Smooth muscle cell (in vitro differentiated cells): ENCODE measurements at regions not wholly inside any gene's neighbourhood (a gene's known extent, or its start where the extent isn't known, plus 50 kb on each side); places are given as distances from the start of the nearest gene placed in this dataset.

ENCODE experiments used
- DNase-seq: peaks from one replicate; lab custom pipeline; 2025; ENCODE audit not compliant: unreplicated experiment; lab: John Stamatoyannopoulos, UW
- H2AFZ ChIP-seq: fragments of 200-600 bp; sonication (generic); 2 replicates; pipeline ENCODE4 v1.6.0; 2016; ENCODE audit warnings: antibody characterized with exemption, low read depth, mild to moderate bottlenecking
- H3F3A ChIP-seq: fragments of 200-600 bp; sonication (generic); 2 replicates; pipeline ENCODE4 v1.6.0; 2017; ENCODE audit warnings: antibody characterized with exemption, low read depth
- H3K27ac ChIP-seq: fragments of 200-600 bp; sonication (generic); 2 replicates; pipeline ENCODE4 v1.5.1; 2016; ENCODE audit warnings: low read depth, mild to moderate bottlenecking
- H3K27me3 ChIP-seq: fragments of 200-600 bp; sonication (generic); 2 replicates; pipeline ENCODE4 v1.6.1; 2016; ENCODE audit warnings: low read depth, mild to moderate bottlenecking
- H3K36me3 ChIP-seq: fragments of 200-600 bp; sonication (generic); 2 replicates; pipeline ENCODE4 v1.5.1; 2016; ENCODE audit warnings: low read depth
- H3K4me1 ChIP-seq: fragments of 200-600 bp; sonication (generic); 2 replicates; pipeline ENCODE4 v1.5.1; 2016; ENCODE audit warnings: low read depth
- H3K4me2 ChIP-seq: fragments of 200-600 bp; sonication (generic); 2 replicates; pipeline ENCODE4 v1.6.0; 2016; ENCODE audit warnings: mild to moderate bottlenecking
- H3K4me3 ChIP-seq: fragments of 200-600 bp; sonication (generic); 2 replicates; pipeline ENCODE4 v1.5.1; 2016; ENCODE audit warnings: mild to moderate bottlenecking
- H3K79me2 ChIP-seq: fragments of 200-600 bp; sonication (generic); 2 replicates; pipeline ENCODE4 v1.6.0; 2016; ENCODE audit warnings: low read depth, mild to moderate bottlenecking
- H3K9ac ChIP-seq: fragments of 200-600 bp; sonication (generic); 2 replicates; pipeline ENCODE4 v1.6.0; 2016; ENCODE audit warnings: low read depth
- H3K9me3 ChIP-seq: fragments of 200-600 bp; sonication (generic); replicated peaks from 2 replicates; pipeline ENCODE4 v1.5.1; 2016; ENCODE audit warnings: low read depth
- H4K20me1 ChIP-seq: fragments of 200-600 bp; sonication (generic); 2 replicates; pipeline ENCODE4 v1.6.0; 2016; ENCODE audit warnings: low read depth
- CTCF ChIP-seq: fragments of 200-600 bp; sonication (generic); IDR thresholded peaks from 2 replicates; pipeline ENCODE4 v1.5.1; 2017; ENCODE audit warnings: borderline replicate concordance, mild to moderate bottlenecking, antibody characterized with exemption; ENCODE audit not compliant: insufficient read depth, poor library complexity, severe bottlenecking
- WGBS: methylation state at CpG from one replicate; pipeline ENCODE4 v1.1.7; 2016; ENCODE audit warnings: low lambda C conversion rate; 5-methylcytosine and 5-hydroxymethylcytosine counted together

DNA sequence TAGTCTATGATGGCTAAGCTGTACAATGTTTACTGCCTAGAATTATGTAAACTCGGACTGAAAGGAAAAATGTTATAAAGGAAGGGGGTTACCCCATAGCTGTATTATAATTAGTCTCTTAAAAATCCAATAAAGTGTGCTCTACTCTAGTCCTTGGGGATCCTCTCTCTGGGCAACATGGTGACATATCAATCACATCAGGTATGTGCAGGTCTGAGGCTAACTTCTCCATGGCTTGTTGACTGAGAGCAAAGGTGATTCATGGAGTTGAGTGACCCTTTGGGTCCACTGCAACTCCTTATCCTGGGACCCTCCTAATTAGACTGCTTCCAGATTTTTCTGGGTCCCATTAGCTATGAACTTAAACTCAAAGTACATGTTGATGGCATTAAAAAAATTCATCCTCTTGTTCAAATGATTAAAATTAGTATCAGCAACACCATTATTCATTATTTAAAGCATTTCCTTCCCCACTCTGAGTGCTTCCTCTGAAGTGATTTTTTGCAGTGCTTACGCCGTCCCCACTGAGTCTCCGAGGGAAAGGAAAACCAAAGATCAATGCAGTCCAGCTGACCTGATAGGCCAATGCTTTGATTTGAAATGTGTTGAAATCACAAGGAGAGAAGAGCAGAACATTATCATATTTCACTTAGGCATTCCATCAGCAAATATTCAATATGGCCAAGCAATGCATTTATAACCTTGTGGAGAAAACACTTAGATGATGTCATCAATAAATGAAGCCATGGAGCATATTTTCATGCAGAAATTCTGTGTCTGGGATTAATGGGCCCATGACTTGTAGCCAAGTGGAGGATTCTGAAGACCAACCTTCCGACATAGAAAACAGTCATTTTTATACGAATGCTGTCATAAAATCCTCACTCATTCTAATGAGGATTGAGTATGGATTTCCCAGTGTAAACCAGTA is 161.7 kb upstream of the CRBN start:
- Histone ChIP-seq H3K4me2 (no peak overlapping the region), H4K20me1 (no peaks in the 10 kb centered on the region), H3F3A (no peaks in the 10 kb centered on the region), H3K27me3 (no peaks in the 10 kb centered on the region), H3K27ac (no peak overlapping the region), H3K4me3 (no peak overlapping the region), H3K9ac (no peak overlapping the region), H2AFZ (no peak overlapping the region), H3K9me3 (no peaks in the 10 kb centered on the region), H3K4me1 (no peaks in the 10 kb centered on the region), H3K79me2 (no peaks in the 10 kb centered on the region), H3K36me3 (no peaks in the 10 kb centered on the region)
- no peak for TF ChIP-seq CTCF
- 92% methylated on average over 6 of the region's 6 CpGs for WGBS
- no peak for DNase-seq

DNA sequence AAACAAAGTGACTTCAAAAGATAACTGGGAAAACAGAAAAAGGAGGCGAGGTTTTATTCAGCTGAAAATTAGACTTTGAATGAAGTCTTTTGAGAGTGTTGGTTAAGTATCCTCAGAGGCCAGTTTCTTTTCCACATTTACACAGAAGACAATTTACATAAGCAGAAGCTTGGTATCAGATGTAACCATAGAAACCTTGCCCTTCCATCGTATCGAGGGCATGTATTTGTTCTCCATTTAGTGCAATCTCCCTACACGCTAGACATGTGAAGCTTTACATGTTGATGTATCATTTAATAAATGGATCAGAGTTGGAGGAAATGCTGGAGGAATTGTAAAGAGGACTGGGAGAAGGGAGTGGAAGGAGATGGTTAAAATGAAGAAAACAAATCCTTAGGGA is 161.0 kb upstream of the CRBN start:
- no peak overlapping the region for H3K4me3 ChIP-seq
- no peak overlapping the region for H3K4me2 ChIP-seq
- H3K36me3 ChIP-seq = no peaks in the 10 kb centered on the region
- no peaks in the 10 kb centered on the region for H3F3A ChIP-seq
- no peak overlapping the region for H3K27ac ChIP-seq
- no peaks in the 10 kb centered on the region for H3K9me3 ChIP-seq
- H3K4me1 ChIP-seq = no peaks in the 10 kb centered on the region
- no peaks in the 10 kb centered on the region for H3K27me3 ChIP-seq
- no peak for DNase-seq
- no peak for TF ChIP-seq CTCF
- H3K79me2 ChIP-seq = no peaks in the 10 kb centered on the region
- no peaks in the 10 kb centered on the region for H4K20me1 ChIP-seq
- 86% methylated on average over 4 of the region's 4 CpGs for WGBS
- no peak overlapping the region for H3K9ac ChIP-seq
- no peak overlapping the region for H2AFZ ChIP-seq

GRCh38 chr3:3335903-3336302 is 156.4 kb upstream of the CRBN start:
- 76% methylated on average over 1 of the region's 1 CpG for WGBS
- Histone ChIP-seq H3K36me3 (no peaks in the 10 kb centered on the region), H3K4me1 (peaks cover 9% of the 10 kb centered on the region), H3F3A (peaks cover 6% of the 10 kb centered on the region), H3K4me3 (no peak overlapping the region), H4K20me1 (no peaks in the 10 kb centered on the region), H3K27ac (no peak overlapping the region), H3K27me3 (no peaks in the 10 kb centered on the region), H3K79me2 (no peaks in the 10 kb centered on the region), H2AFZ (no peak overlapping the region), H3K9ac (no peak overlapping the region), H3K4me2 (no peak overlapping the region), H3K9me3 (no peaks in the 10 kb centered on the region)
- DNase-seq = no peak
- TF ChIP-seq CTCF = no peak

GRCh38 chr3:3334491-3334890 is 155.0 kb upstream of the CRBN start:
- 5% methylated on average over 4 of the region's 4 CpGs for WGBS
- Histone ChIP-seq H3K36me3 (no peaks in the 10 kb centered on the region), H2AFZ (no peak overlapping the region), H3K9ac (no peak overlapping the region), H4K20me1 (no peaks in the 10 kb centered on the region), H3K27me3 (no peaks in the 10 kb centered on the region), H3K4me3 (no peak overlapping the region), H3K9me3 (no peaks in the 10 kb centered on the region), H3K4me1 (peaks cover 9% of the 10 kb centered on the region), H3K27ac (peak overlapping the region; percentile 31), H3K4me2 (peak overlapping the region; percentile 37), H3K79me2 (no peaks in the 10 kb centered on the region), H3F3A (peaks cover 6% of the 10 kb centered on the region)
- TF ChIP-seq CTCF = no peak
- DNase-seq = no peak
